ENCODE measurements at regions not wholly inside any gene's neighbourhood (a gene's known extent, or its start where the extent isn't known, plus 50 kb on each side); places are given as distances from the start of the nearest gene placed in this dataset.

DNA sequence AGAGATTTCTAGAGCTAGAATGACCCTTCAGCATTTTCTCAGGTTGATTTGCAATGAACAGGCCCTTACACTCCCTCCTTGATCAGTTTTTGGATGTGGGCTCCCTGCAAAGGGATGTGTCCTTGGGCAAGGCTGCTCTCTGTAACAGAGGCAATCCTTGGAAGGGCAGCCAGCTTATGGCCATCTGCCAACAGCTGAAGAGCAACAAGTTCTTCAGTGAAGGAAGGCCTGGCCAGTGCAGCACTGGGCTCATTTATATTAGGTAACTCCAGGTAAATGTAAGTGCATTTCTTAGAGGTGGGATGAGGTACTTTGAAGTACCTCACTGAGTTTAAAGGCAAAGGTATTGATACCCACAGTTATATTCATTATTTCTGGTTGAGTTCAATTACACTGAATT, 114.3 kb upstream of the KCNJ16 start:
- Histone ChIP-seq H3K9me3 (no peaks in the 10 kb centered on the region), H3K4me1 (ENCODE audit: insufficient read depth) (peaks cover 7% of the 10 kb centered on the region), H3K27me3 (no peaks in the 10 kb centered on the region), H3K4me3 (no peak overlapping the region), H3K27ac (peak overlapping the region in 1 of 2 donors; percentile 35), H3K36me3 (no peaks in the 10 kb centered on the region)
- TF ChIP-seq CTCF (IDR thresholded peaks at IDR 0.05), result no peak
- no peak for TF ChIP-seq EP300 (IDR thresholded peaks at IDR 0.05)
- TF ChIP-seq POLR2A (IDR thresholded peaks at IDR 0.05), result no peak
- intact Hi-C loops (cut with DNase I), result no loop called here
- DNase-seq, result peak; percentile 64 to 85 (median 68)

- WGBS, 3 donors, result 3 to 9% (median 5%) methylated on average over 7 of the region's 7 CpGs
- no peaks in the 10 kb centered on the region for H3K36me3 ChIP-seq
- intact Hi-C loops (cut with DNase I), result no loop called here
- H3K9me3 ChIP-seq, result no peaks in the 10 kb centered on the region
- peak overlapping the region in 1 of 2 donors; percentile 1 for H3K27ac ChIP-seq
- H3K4me1 ChIP-seq (ENCODE audit: insufficient read depth), result peaks cover 7% of the 10 kb centered on the region
- H3K27me3 ChIP-seq, result no peaks in the 10 kb centered on the region
- peak; percentile 20 to 63 (median 52) for DNase-seq
- TF ChIP-seq CTCF (IDR thresholded peaks at IDR 0.05) (no peak), EP300 (IDR thresholded peaks at IDR 0.05) (no peak), POLR2A (IDR thresholded peaks at IDR 0.05) (no peak)
- H3K4me3 ChIP-seq, result no peak overlapping the region
These were observed 113.4 kb upstream of the KCNJ16 start for GRCh38 chr17:69961501-69962145.

GRCh38 chr17:69962436-69962995, 112.5 kb upstream of the KCNJ16 start:
- intact Hi-C loops (cut with DNase I), result no loop called here
- no peak overlapping the region for H3K27ac ChIP-seq
- DNase-seq, result no peak
- H3K9me3 ChIP-seq, result no peaks in the 10 kb centered on the region
- peaks cover 7% of the 10 kb centered on the region for H3K4me1 ChIP-seq (ENCODE audit: insufficient read depth)
- no peaks in the 10 kb centered on the region for H3K27me3 ChIP-seq
- TF ChIP-seq EP300 (IDR thresholded peaks at IDR 0.05) (no peak), POLR2A (IDR thresholded peaks at IDR 0.05) (no peak)
- H3K36me3 ChIP-seq, result no peaks in the 10 kb centered on the region
- 75 to 85% (median 80%) methylated on average over 2 of the region's 2 CpGs for WGBS, 3 donors
- no peak overlapping the region for H3K4me3 ChIP-seq

DNA sequence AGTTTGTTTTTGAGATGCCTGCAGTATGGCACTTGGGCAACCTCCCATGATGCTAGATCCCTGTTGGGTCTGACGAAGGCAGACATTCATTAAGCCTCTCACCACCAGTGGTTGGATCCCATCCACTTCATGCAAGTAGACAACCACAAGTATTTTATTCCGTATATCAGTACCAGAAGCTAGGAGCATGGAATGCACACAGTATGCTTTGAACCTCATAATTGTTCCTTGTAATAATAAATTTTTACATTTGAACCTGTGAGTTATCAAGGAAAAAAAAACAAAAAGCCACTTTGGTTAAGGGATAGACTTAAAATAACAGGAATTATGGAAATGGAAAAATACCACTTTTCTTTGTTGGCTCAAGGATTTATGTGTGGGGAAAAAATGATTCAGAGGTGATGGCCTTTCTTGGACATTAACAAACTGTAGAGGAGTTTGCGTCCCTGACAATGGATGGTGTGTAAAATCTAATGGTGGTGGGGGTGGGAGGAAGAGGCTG, 107.1 kb upstream of the KCNJ16 start:
- intact Hi-C loops (cut with DNase I), result no loop called here
- no peaks in the 10 kb centered on the region for H3K36me3 ChIP-seq
- no peak overlapping the region for H3K4me3 ChIP-seq
- H3K27me3 ChIP-seq, result no peaks in the 10 kb centered on the region
- TF ChIP-seq EP300 (IDR thresholded peaks at IDR 0.05), result no peak
- DNase-seq, result no peak
- H3K4me1 ChIP-seq (ENCODE audit: insufficient read depth), result no peaks in the 10 kb centered on the region
- H3K27ac ChIP-seq, result no peak overlapping the region
- H3K9me3 ChIP-seq, result no peaks in the 10 kb centered on the region
- 18 to 54% (median 25%) methylated on average over 3 of the region's 3 CpGs for WGBS, 3 donors

GRCh38 chr17:69969897-69970296, 105.1 kb upstream of the KCNJ16 start:
- Histone ChIP-seq H3K27me3 (no peaks in the 10 kb centered on the region), H3K36me3 (no peaks in the 10 kb centered on the region), H3K4me3 (no peak overlapping the region), H3K27ac (no peak overlapping the region), H3K4me1 (ENCODE audit: insufficient read depth) (no peaks in the 10 kb centered on the region), H3K9me3 (no peaks in the 10 kb centered on the region)
- intact Hi-C loops (cut with DNase I), result no loop called here
- TF ChIP-seq POLR2A (IDR thresholded peaks at IDR 0.05) (no peak), CTCF (IDR thresholded peaks at IDR 0.05) (no peak), EP300 (IDR thresholded peaks at IDR 0.05) (no peak)
- WGBS, 3 donors, result 89 to 93% (median 92%) methylated on average over 2 of the region's 2 CpGs
- no peak for DNase-seq

Measured in ovary (tissue), 7 donors.